ENCODE measurements at regions not wholly inside any gene's neighbourhood (a gene's known extent, or its start where the extent isn't known, plus 50 kb on each side); places are given as distances from the start of the nearest gene placed in this dataset.

DNA sequence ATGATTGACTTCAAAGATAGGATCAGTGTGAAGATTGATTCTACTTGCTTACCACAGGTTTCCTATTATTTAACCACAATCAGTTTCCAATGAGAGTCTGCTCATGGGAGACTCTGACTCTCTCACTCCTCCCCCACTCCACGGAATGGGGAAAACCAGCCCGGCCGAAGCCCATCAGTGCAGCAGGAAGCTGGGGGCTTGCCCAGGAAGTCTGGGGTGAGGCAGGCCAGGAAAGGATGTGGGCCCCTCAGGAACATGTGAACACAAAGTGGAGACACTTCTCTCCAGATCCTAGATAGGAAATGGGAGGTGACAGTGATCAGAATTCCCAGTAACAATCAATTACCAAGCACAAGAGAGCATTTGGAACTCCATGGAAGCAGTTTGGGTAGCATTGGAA is 144.2 kb downstream of the TTLL2 start:
- Mint-ChIP-seq H3K36me3 (no peaks in the 10 kb centered on the region), H3K27me3 (peaks cover 13% of the 10 kb centered on the region), H3K4me3 (no peak overlapping the region), H3K4me1 (peaks cover 10% of the 10 kb centered on the region), H3K9me3 (no peaks in the 10 kb centered on the region), H3K27ac (no peak overlapping the region)
- peak; percentile 20 for DNase-seq

GRCh38 chr6:167469672-167470071 is 144.8 kb downstream of the TTLL2 start:
- peaks cover 10% of the 10 kb centered on the region for H3K4me1 Mint-ChIP-seq
- H3K9me3 Mint-ChIP-seq = no peaks in the 10 kb centered on the region
- peaks cover 7% of the 10 kb centered on the region for H3K27me3 Mint-ChIP-seq
- no peaks in the 10 kb centered on the region for H3K36me3 Mint-ChIP-seq
- H3K4me3 Mint-ChIP-seq = no peak overlapping the region
- no peak overlapping the region for H3K27ac Mint-ChIP-seq
- no peak for DNase-seq

GRCh38 chr6:167470101-167470835 is 145.4 kb downstream of the TTLL2 start:
- no peak overlapping the region for H3K27ac Mint-ChIP-seq
- DNase-seq = no peak
- no peaks in the 10 kb centered on the region for H3K36me3 Mint-ChIP-seq
- peaks cover 10% of the 10 kb centered on the region for H3K4me1 Mint-ChIP-seq
- H3K4me3 Mint-ChIP-seq = no peak overlapping the region
- H3K27me3 Mint-ChIP-seq = peaks cover 7% of the 10 kb centered on the region
- no peaks in the 10 kb centered on the region for H3K9me3 Mint-ChIP-seq

- H3K9me3 Mint-ChIP-seq = no peaks in the 10 kb centered on the region
- peaks cover 7% of the 10 kb centered on the region for H3K27me3 Mint-ChIP-seq
- H3K4me3 Mint-ChIP-seq = no peak overlapping the region
- H3K4me1 Mint-ChIP-seq = peaks cover 10% of the 10 kb centered on the region
- H3K27ac Mint-ChIP-seq = no peak overlapping the region
- no peaks in the 10 kb centered on the region for H3K36me3 Mint-ChIP-seq
- DNase-seq = no peak
These were observed 146.1 kb downstream of the TTLL2 start for GRCh38 chr6:167470836-167471547.

DNA sequence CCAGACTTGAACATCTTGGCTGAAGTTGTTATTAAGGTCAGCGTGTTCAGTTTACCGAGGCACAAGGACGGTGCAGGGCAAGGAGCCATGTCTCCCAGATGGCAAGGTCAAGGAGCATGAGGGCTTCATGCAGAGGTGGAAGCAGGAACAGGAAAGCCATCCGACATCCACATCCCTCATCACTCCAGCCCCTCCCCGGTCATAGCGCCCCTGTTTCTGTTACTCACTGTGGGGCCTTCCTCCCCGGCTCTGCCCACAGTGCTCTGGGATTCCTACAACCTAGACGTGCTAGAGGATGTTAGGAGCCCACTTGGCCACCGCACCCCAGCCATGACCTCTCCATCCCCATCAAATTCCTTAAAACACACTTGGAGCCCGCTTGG is 146.7 kb downstream of the TTLL2 start:
- Mint-ChIP-seq H3K9me3 (no peaks in the 10 kb centered on the region), H3K4me1 (peaks cover 10% of the 10 kb centered on the region), H3K27me3 (peaks cover 7% of the 10 kb centered on the region), H3K27ac (no peak overlapping the region), H3K4me3 (no peak overlapping the region), H3K36me3 (no peaks in the 10 kb centered on the region)
- no peak for DNase-seq

- H3K27me3 Mint-ChIP-seq = peaks cover 7% of the 10 kb centered on the region
- H3K9me3 Mint-ChIP-seq = no peaks in the 10 kb centered on the region
- H3K36me3 Mint-ChIP-seq = no peaks in the 10 kb centered on the region
- no peak overlapping the region for H3K4me3 Mint-ChIP-seq
- peaks cover 10% of the 10 kb centered on the region for H3K4me1 Mint-ChIP-seq
- no peak for DNase-seq
- no peak overlapping the region for H3K27ac Mint-ChIP-seq
These were observed 147.3 kb downstream of the TTLL2 start for GRCh38 chr6:167472148-167472547.

DNA sequence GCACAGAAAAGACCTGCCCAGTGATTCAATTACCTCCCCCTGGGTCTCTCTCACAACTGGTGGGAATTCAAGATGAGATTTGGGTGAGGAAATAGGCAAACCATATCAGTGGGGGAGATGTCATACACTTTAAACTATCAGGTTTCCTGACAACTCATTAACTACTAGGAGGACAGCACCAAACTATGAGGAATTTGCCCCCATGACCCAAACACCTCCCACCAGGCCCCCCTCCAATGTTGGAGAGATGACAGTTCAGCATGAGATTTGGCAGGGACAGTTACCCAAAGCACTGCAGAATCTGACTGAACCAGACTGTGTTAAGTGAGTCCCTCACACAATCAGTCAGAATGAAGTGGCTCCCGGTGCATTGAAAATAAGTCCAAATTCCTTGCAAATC is 148.0 kb downstream of the TTLL2 start:
- H3K27ac Mint-ChIP-seq = no peak overlapping the region
- no peak for DNase-seq
- no peaks in the 10 kb centered on the region for H3K36me3 Mint-ChIP-seq
- H3K4me1 Mint-ChIP-seq = peaks cover 10% of the 10 kb centered on the region
- H3K27me3 Mint-ChIP-seq = peaks cover 7% of the 10 kb centered on the region
- no peak overlapping the region for H3K4me3 Mint-ChIP-seq
- no peaks in the 10 kb centered on the region for H3K9me3 Mint-ChIP-seq

GRCh38 chr6:167474171-167474570 is 149.3 kb downstream of the TTLL2 start:
- H3K27me3 Mint-ChIP-seq = peaks cover 8% of the 10 kb centered on the region
- H3K27ac Mint-ChIP-seq = no peak overlapping the region
- no peak for DNase-seq
- H3K9me3 Mint-ChIP-seq = no peaks in the 10 kb centered on the region
- H3K36me3 Mint-ChIP-seq = no peaks in the 10 kb centered on the region
- H3K4me3 Mint-ChIP-seq = no peak overlapping the region
- H3K4me1 Mint-ChIP-seq = peaks cover 5% of the 10 kb centered on the region

- DNase-seq = no peak
- Mint-ChIP-seq H3K9me3 (no peaks in the 10 kb centered on the region), H3K4me3 (no peak overlapping the region), H3K27me3 (peaks cover 8% of the 10 kb centered on the region), H3K27ac (no peak overlapping the region), H3K4me1 (peaks cover 2% of the 10 kb centered on the region), H3K36me3 (no peaks in the 10 kb centered on the region)
These were observed 149.8 kb downstream of the TTLL2 start for GRCh38 chr6:167474725-167475124.

DNA sequence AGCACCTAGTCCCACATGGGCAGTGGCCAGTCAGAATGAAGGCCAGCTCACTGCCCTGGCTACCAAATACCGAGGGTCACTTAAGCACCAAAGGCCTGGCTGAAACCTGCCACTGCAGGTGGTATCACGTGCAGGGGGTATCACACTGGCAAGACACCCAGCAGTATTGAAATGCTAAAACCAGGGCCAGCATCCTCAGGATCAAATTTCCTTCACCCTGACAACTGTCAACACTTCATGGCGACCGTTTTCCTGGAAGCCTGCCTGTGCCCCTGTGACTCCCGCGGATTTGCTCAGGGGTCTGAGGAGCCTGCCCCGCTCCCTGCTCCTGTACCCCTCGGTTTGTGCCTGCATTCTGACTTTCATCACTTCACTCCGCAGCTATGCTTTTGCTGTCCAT is 151.1 kb downstream of the TTLL2 start:
- no peaks in the 10 kb centered on the region for H3K9me3 Mint-ChIP-seq
- no peaks in the 10 kb centered on the region for H3K36me3 Mint-ChIP-seq
- H3K27ac Mint-ChIP-seq = no peak overlapping the region
- no peak overlapping the region for H3K4me3 Mint-ChIP-seq
- H3K27me3 Mint-ChIP-seq = peaks cover 15% of the 10 kb centered on the region
- no peak for DNase-seq
- no peaks in the 10 kb centered on the region for H3K4me1 Mint-ChIP-seq

DNA sequence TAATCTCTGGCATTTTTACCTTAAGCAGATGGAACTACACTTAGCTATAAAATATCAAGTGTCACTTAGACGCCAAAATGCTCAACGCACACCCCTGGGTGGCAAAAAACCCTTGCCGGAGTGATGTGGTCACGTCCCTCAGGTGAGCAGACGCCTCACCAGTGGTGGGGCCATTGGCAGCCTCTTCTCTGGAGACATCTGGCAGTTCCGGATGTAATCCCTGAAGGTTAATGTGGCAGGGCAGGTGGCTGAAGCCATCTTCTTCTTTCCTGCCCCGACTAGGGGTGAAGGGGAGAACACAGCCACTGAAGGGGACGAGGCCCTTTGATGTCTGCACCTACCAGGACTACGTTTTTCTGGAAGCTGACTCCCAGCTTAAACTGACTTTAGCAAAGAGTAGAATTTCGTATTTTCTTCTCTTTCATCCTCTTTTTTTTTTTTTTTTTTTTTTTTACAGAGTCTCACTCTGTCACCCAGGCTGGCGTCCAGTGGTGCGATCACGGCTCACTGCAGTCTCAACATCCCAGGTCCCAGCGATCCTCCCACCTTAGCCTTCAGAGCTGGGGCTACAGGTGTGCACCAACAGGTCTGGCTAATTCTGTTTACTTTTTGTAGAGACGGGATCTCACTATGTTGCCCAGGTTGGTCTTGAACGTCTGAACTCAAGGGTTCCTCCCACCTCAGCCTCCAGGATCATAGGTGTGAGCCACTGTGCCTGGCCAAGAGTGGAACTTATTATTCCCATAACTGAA is 152.1 kb downstream of the TTLL2 start:
- no peaks in the 10 kb centered on the region for H3K36me3 Mint-ChIP-seq
- H3K4me1 Mint-ChIP-seq = no peaks in the 10 kb centered on the region
- no peak for DNase-seq
- H3K27ac Mint-ChIP-seq = no peak overlapping the region
- H3K27me3 Mint-ChIP-seq = peaks cover 22% of the 10 kb centered on the region
- no peaks in the 10 kb centered on the region for H3K9me3 Mint-ChIP-seq
- no peak overlapping the region for H3K4me3 Mint-ChIP-seq

GRCh38 chr6:167477688-167478087 is 152.8 kb downstream of the TTLL2 start:
- H3K4me3 Mint-ChIP-seq = no peak overlapping the region
- no peak for DNase-seq
- no peaks in the 10 kb centered on the region for H3K4me1 Mint-ChIP-seq
- no peaks in the 10 kb centered on the region for H3K9me3 Mint-ChIP-seq
- peaks cover 27% of the 10 kb centered on the region for H3K27me3 Mint-ChIP-seq
- no peak overlapping the region for H3K27ac Mint-ChIP-seq
- H3K36me3 Mint-ChIP-seq = no peaks in the 10 kb centered on the region

DNA sequence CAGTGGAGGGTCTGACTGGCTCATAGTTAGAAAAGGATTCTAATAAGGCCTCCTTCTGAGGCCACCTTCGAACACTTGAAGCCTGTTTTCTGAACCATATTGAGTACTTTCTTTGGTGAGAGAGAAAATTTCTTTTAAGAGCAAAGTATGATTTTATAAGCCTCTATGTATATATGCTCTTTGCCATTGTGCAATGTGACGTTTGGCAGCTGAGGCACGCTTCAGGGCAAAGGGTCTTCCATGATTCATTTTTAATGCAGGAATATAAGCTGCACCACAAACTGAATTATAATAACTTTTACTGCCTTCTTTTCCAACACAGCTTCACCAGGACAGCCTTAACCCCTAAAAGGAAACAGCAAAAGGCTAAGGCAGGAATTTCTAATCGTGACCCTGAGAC is 154.4 kb downstream of the TTLL2 start:
- Mint-ChIP-seq H3K27me3 (peaks cover 29% of the 10 kb centered on the region), H3K27ac (no peak overlapping the region), H3K4me1 (no peaks in the 10 kb centered on the region), H3K4me3 (no peak overlapping the region), H3K9me3 (no peaks in the 10 kb centered on the region), H3K36me3 (no peaks in the 10 kb centered on the region)
- no peak for DNase-seq

DNA sequence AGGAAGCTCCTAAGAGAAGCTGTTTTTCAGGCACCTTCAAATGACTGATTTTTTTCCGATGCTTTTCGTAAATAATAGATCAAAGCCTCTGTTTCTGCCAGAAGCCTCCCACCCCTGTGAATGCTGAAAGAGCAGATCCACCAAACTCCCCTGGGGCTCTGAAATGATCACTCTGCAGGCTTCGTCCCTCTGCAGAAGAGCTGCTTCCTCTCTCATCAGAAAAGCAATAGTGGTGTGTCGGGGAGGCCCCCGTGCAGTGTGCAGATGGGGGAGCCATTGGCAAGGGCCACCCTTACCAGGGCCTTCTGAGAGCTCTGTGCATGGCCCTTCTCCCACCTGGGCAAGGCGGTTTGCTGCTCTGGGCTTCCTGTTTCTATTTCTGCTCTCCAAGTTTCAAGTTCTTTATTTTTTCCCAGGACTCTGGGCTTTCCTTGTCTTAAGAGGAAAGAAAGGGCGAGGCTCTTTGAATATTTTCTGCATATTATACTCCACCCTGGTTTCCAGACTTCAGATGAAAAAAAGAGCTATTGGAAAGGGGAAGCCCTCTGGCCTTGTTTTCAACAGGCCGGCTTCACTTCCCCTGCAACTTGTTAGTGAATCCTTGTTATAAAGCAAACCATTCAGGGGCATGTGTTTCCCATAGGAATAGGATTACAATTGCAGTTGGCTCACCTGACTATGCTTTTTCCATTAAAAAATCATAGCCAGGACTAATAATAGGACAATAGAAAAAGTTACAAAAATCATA is 155.2 kb downstream of the TTLL2 start:
- no peak for DNase-seq
- Mint-ChIP-seq H3K4me1 (no peaks in the 10 kb centered on the region), H3K9me3 (no peaks in the 10 kb centered on the region), H3K27me3 (peaks cover 29% of the 10 kb centered on the region), H3K27ac (no peak overlapping the region), H3K4me3 (no peak overlapping the region), H3K36me3 (no peaks in the 10 kb centered on the region)
